T-helper 1 cell treated with Interleukin-12 subunit alpha and Interleukin-12 subunit beta and Interleukin-4 antibody, amounts not matched to agents 30 μg/mL and 1 μg/mL, for 36 hours (primary cell): ENCODE measurements at regions not wholly inside any gene's neighbourhood (a gene's known extent, or its start where the extent isn't known, plus 50 kb on each side); places are given as distances from the start of the nearest gene placed in this dataset.
"Not testable (repeated sequence)": the region's sequence is repeated elsewhere in the genome, so short reads cannot be mapped to it uniquely, and the experiment has no call there.

Experiments used
- H3K27ac Mint-ChIP-seq: one replicate; pipeline ENCODE4 v1.8.0; 2021; ENCODE audit warnings: mild to moderate bottlenecking, mixed read lengths
- H3K27me3 Mint-ChIP-seq: one replicate; pipeline ENCODE4 v1.8.0; 2021; ENCODE audit warnings: low read depth, mixed read lengths
- H3K36me3 Mint-ChIP-seq: one replicate; pipeline ENCODE4 v1.8.0; 2021; ENCODE audit warnings: low read depth, mixed read lengths
- H3K4me1 Mint-ChIP-seq: one replicate; pipeline ENCODE4 v1.8.0; 2021; ENCODE audit warnings: low read depth, mixed read lengths
- H3K4me3 Mint-ChIP-seq: one replicate; pipeline ENCODE4 v1.8.0; 2021; ENCODE audit warnings: mild to moderate bottlenecking, moderate library complexity, mixed read lengths
- H3K9me3 Mint-ChIP-seq: one replicate; pipeline ENCODE4 v1.8.0; 2021; ENCODE audit warnings: mixed read lengths

- Mint-ChIP-seq H3K27ac (no peak overlapping the region), H3K9me3 (peaks cover 4% of the 10 kb centered on the region), H3K4me1 (no peaks in the 10 kb centered on the region), H3K4me3 (no peak overlapping the region), H3K27me3 (no peaks in the 10 kb centered on the region), H3K36me3 (no peaks in the 10 kb centered on the region)
Measured at GRCh38 chr13:104967836-104968630, 1567.4 kb downstream of the EFNB2 start.

GRCh38 chr13:104967376-104967775, 1568.1 kb downstream of the EFNB2 start:
- H3K4me3 Mint-ChIP-seq: no peak overlapping the region
- no peaks in the 10 kb centered on the region for H3K36me3 Mint-ChIP-seq
- H3K9me3 Mint-ChIP-seq: peaks cover 4% of the 10 kb centered on the region
- no peaks in the 10 kb centered on the region for H3K4me1 Mint-ChIP-seq
- H3K27ac Mint-ChIP-seq: no peak overlapping the region
- H3K27me3 Mint-ChIP-seq: no peaks in the 10 kb centered on the region

- H3K27ac Mint-ChIP-seq: no peak overlapping the region
- H3K9me3 Mint-ChIP-seq: peaks cover 7% of the 10 kb centered on the region
- H3K4me3 Mint-ChIP-seq: no peak overlapping the region
- H3K36me3 Mint-ChIP-seq: no peaks in the 10 kb centered on the region
- H3K4me1 Mint-ChIP-seq: no peaks in the 10 kb centered on the region
- no peaks in the 10 kb centered on the region for H3K27me3 Mint-ChIP-seq
Measured at GRCh38 chr13:104962411-104962810, 1573.1 kb downstream of the EFNB2 start.

- H3K27me3 Mint-ChIP-seq: no peaks in the 10 kb centered on the region
- H3K9me3 Mint-ChIP-seq: peaks cover 7% of the 10 kb centered on the region
- no peak overlapping the region for H3K27ac Mint-ChIP-seq
- no peaks in the 10 kb centered on the region for H3K36me3 Mint-ChIP-seq
- no peaks in the 10 kb centered on the region for H3K4me1 Mint-ChIP-seq
- no peak overlapping the region for H3K4me3 Mint-ChIP-seq
Measured at GRCh38 chr13:104961246-104961645, 1574.2 kb downstream of the EFNB2 start.

- Mint-ChIP-seq H3K27me3 (no peaks in the 10 kb centered on the region), H3K9me3 (no peaks in the 10 kb centered on the region), H3K4me3 (no peak overlapping the region), H3K4me1 (no peaks in the 10 kb centered on the region), H3K36me3 (no peaks in the 10 kb centered on the region), H3K27ac (no peak overlapping the region)
Measured at GRCh38 chr13:104954210-104954609, 1581.3 kb downstream of the EFNB2 start.

- Mint-ChIP-seq H3K27ac (no peak overlapping the region), H3K36me3 (no peaks in the 10 kb centered on the region)
Measured at GRCh38 chr13:104953588-104953987, 1581.9 kb downstream of the EFNB2 start.

GRCh38 chr13:104949840-104950740, 1585.4 kb downstream of the EFNB2 start:
- no peak overlapping the region for H3K27ac Mint-ChIP-seq
- no peaks in the 10 kb centered on the region for H3K4me1 Mint-ChIP-seq
- H3K4me3 Mint-ChIP-seq: no peak overlapping the region
- no peaks in the 10 kb centered on the region for H3K9me3 Mint-ChIP-seq
- H3K27me3 Mint-ChIP-seq: no peaks in the 10 kb centered on the region
- no peaks in the 10 kb centered on the region for H3K36me3 Mint-ChIP-seq

More at GRCh38 chr13:104953588-104953987, 1581.9 kb downstream of the EFNB2 start:
- H3K27me3 Mint-ChIP-seq: no peaks in the 10 kb centered on the region
- H3K4me3 Mint-ChIP-seq: no peak overlapping the region
- H3K4me1 Mint-ChIP-seq: no peaks in the 10 kb centered on the region
- H3K9me3 Mint-ChIP-seq: no peaks in the 10 kb centered on the region

GRCh38 chr13:104944176-104944575, 1591.3 kb downstream of the EFNB2 start:
- no peak overlapping the region for H3K4me3 Mint-ChIP-seq
- H3K36me3 Mint-ChIP-seq: no peaks in the 10 kb centered on the region
- no peaks in the 10 kb centered on the region for H3K9me3 Mint-ChIP-seq
- H3K27ac Mint-ChIP-seq: no peak overlapping the region
- H3K27me3 Mint-ChIP-seq: no peaks in the 10 kb centered on the region
- no peaks in the 10 kb centered on the region for H3K4me1 Mint-ChIP-seq

- Mint-ChIP-seq H3K9me3 (no peaks in the 10 kb centered on the region), H3K27ac (no peak overlapping the region), H3K4me3 (no peak overlapping the region), H3K27me3 (no peaks in the 10 kb centered on the region), H3K4me1 (no peaks in the 10 kb centered on the region), H3K36me3 (no peaks in the 10 kb centered on the region)
Measured at GRCh38 chr13:104943331-104943730, 1592.1 kb downstream of the EFNB2 start.

- Mint-ChIP-seq H3K4me3 (no peak overlapping the region), H3K9me3 (no peaks in the 10 kb centered on the region), H3K27me3 (no peaks in the 10 kb centered on the region), H3K36me3 (no peaks in the 10 kb centered on the region), H3K27ac (no peak overlapping the region), H3K4me1 (no peaks in the 10 kb centered on the region)
Measured at GRCh38 chr13:104937881-104938280, 1597.6 kb downstream of the EFNB2 start.

GRCh38 chr13:104936304-104936703, 1599.2 kb downstream of the EFNB2 start:
- Mint-ChIP-seq H3K9me3 (no peaks in the 10 kb centered on the region), H3K4me3 (no peak overlapping the region), H3K36me3 (no peaks in the 10 kb centered on the region), H3K27me3 (no peaks in the 10 kb centered on the region), H3K27ac (no peak overlapping the region), H3K4me1 (no peaks in the 10 kb centered on the region)

GRCh38 chr13:104920513-104920912, 1614.9 kb downstream of the EFNB2 start:
- H3K36me3 Mint-ChIP-seq, H3K9me3 Mint-ChIP-seq, H3K4me1 Mint-ChIP-seq, H3K27me3 Mint-ChIP-seq, H3K27ac Mint-ChIP-seq, H3K4me3 Mint-ChIP-seq: not testable (repeated sequence)

GRCh38 chr13:104920091-104920490, 1615.4 kb downstream of the EFNB2 start:
- Mint-ChIP-seq H3K27ac (no peak overlapping the region), H3K36me3 (no peaks in the 10 kb centered on the region), H3K4me1 (no peaks in the 10 kb centered on the region), H3K4me3 (no peak overlapping the region), H3K9me3 (peaks cover 5% of the 10 kb centered on the region), H3K27me3 (no peaks in the 10 kb centered on the region)

- Mint-ChIP-seq H3K4me3 (no peak overlapping the region), H3K4me1 (no peaks in the 10 kb centered on the region)
Measured at GRCh38 chr13:104900191-104900817, 1635.2 kb downstream of the EFNB2 start.

More at GRCh38 chr13:104900191-104900817, 1635.2 kb downstream of the EFNB2 start:
- H3K27me3 Mint-ChIP-seq: no peaks in the 10 kb centered on the region
- no peaks in the 10 kb centered on the region for H3K9me3 Mint-ChIP-seq
- no peaks in the 10 kb centered on the region for H3K36me3 Mint-ChIP-seq
- no peak overlapping the region for H3K27ac Mint-ChIP-seq
